Lower lobe of right lung (tissue), 2 donors: ENCODE measurements at regions not wholly inside any gene's neighbourhood (a gene's known extent, or its start where the extent isn't known, plus 50 kb on each side); places are given as distances from the start of the nearest gene placed in this dataset.
"Not testable (repeated sequence)": the region's sequence is repeated elsewhere in the genome, so short reads cannot be mapped to it uniquely, and the experiment has no call there.

Experiments
- ATAC-seq, 2 donors: fragments of 200-7000 bp; cut with Tn5 transposase; one replicate each; pipeline ENCODE4 v1.9.1; 2020 to 2022; ENCODE audit warnings: mild to moderate bottlenecking in 2 of 2, moderate library complexity in 2 of 2
- DNase-seq: peaks from one replicate; pipeline ENCODE4 v3.0.0-alpha.2; 2020
- H3K27ac ChIP-seq: fragments of 200-600 bp; one replicate; pipeline ENCODE4 v1.8.0; 2022
- H3K27me3 ChIP-seq: fragments of 200-600 bp; one replicate; pipeline ENCODE4 v1.8.0; 2022; ENCODE audit warnings: low read depth
- H3K36me3 ChIP-seq: fragments of 200-600 bp; one replicate; pipeline ENCODE4 v1.8.0; 2022; ENCODE audit warnings: mild to moderate bottlenecking
- H3K4me1 ChIP-seq: fragments of 200-600 bp; one replicate; pipeline ENCODE4 v1.8.0; 2022
- H3K4me3 ChIP-seq: fragments of 200-600 bp; one replicate; pipeline ENCODE4 v1.8.0; 2022; ENCODE audit warnings: mild to moderate bottlenecking
- H3K9me3 ChIP-seq: fragments of 200-600 bp; one replicate; pipeline ENCODE4 v1.8.0; 2022
- CTCF ChIP-seq: fragments of 200-600 bp; IDR thresholded peaks from one replicate; pipeline ENCODE4 v1.8.0; 2022; ENCODE audit warnings: antibody characterized with exemption, mild to moderate bottlenecking
- intact Hi-C: fragments of 100-400 bp; cut with DNase I; formaldehyde crosslinking; loops from one replicate; pipeline ENCODE4 v1.11.0; 2022
- donor health status: DM: no; HTN: yes; CAD: no; lungs with severe emphysema.

DNA sequence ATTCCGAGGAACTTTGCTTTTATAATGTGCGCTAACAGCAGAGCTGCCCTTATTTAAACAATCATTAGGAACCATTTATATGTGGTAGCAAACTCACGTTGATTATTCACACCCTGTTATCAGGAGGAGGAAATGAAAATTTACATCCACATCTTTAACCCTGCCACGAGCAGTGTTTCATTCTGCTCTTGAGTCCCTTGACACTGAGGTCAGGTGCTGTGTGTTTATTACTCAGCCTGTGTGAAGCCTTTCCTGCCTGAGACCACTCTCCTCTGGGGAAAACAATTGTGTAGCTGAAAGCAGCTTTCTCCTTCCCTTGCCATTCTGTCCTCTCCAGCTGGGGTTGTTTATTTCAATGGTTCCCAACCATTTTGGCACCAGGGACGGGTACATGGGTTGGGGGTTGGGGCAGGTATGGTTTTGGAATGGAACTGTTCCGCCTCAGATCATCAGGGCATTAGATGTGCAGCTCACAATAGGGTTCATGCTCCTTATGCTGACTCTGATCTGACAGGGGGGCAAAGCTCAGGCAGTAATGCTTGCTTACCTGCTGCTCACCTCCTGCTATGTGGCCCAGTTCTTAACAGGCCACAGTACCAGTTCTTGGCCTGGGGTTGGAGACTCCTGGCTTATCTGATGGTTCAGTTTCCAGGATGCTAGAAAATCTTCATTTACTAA is 651.1 kb downstream of the TDRD15 start:
- H3K4me1 ChIP-seq = no peaks in the 10 kb centered on the region
- H3K4me3 ChIP-seq = no peak overlapping the region
- no peak for ATAC-seq

GRCh38 chr2:21779786-21780185 is 656.0 kb downstream of the TDRD15 start:
- TF ChIP-seq CTCF = no peak
- intact Hi-C loops = no loop called here
- Histone ChIP-seq H3K27ac (no peak overlapping the region), H3K36me3 (no peaks in the 10 kb centered on the region), H3K27me3 (no peaks in the 10 kb centered on the region), H3K4me3 (no peak overlapping the region), H3K4me1 (no peaks in the 10 kb centered on the region), H3K9me3 (no peaks in the 10 kb centered on the region)
- DNase-seq (no peak), ATAC-seq (no peak)

More for the DNA sequence above, 651.1 kb downstream of the TDRD15 start:
- H3K36me3 ChIP-seq = no peaks in the 10 kb centered on the region
- TF ChIP-seq CTCF = no peak
- no peak for DNase-seq
- intact Hi-C loops = no loop called here
- no peaks in the 10 kb centered on the region for H3K9me3 ChIP-seq
- H3K27me3 ChIP-seq = no peaks in the 10 kb centered on the region
- no peak overlapping the region for H3K27ac ChIP-seq

DNA sequence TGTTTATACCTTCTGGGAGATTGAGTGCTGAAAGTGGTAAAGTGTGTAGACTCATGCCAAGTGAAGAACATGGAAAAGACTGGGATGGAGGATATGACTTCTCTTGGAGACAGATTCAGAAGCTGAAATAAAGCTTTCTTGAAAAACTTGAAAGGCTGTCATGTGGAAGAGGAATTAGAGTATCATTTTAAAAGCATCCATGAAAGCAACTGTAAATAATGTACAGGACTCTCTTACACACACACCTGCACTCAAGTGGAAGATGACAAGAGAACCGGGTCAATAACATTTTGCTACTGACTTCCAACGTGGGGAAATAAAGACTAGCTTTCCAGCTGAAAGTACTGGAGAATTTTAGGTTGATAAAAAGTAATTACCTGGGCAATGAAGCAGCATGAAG is 658.2 kb downstream of the TDRD15 start:
- H3K4me1 ChIP-seq = no peaks in the 10 kb centered on the region
- DNase-seq (no peak), ATAC-seq (no peak)
- no peak overlapping the region for H3K27ac ChIP-seq
- TF ChIP-seq CTCF = no peak
- no peaks in the 10 kb centered on the region for H3K9me3 ChIP-seq
- intact Hi-C loops = no loop called here
- no peaks in the 10 kb centered on the region for H3K27me3 ChIP-seq
- no peak overlapping the region for H3K4me3 ChIP-seq
- H3K36me3 ChIP-seq = no peaks in the 10 kb centered on the region

DNA sequence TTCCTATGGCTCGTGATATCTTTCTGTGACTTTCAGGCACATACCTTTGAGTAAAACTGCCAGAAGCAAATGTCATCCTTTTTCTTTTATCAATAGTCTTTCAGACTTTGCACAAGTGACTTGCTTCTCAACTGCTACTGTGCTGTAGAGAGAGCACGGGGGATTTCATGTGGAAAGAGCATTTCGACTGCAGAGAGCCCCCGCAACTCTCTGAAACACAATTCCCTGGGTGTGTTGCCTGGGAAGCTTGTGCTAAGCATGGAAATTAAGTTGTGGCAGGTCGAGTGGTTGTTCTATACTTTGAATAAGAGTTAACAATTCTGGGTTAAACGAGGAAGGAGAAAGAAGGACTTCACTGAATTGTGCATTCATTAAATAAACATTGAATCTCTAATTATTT is 659.1 kb downstream of the TDRD15 start:
- intact Hi-C loops = no loop called here
- no peak for TF ChIP-seq CTCF
- no peaks in the 10 kb centered on the region for H3K36me3 ChIP-seq
- DNase-seq = no peak
- H3K27me3 ChIP-seq = no peaks in the 10 kb centered on the region
- no peak overlapping the region for H3K4me3 ChIP-seq
- no peak overlapping the region for H3K27ac ChIP-seq
- ATAC-seq = no peak
- no peaks in the 10 kb centered on the region for H3K4me1 ChIP-seq
- no peaks in the 10 kb centered on the region for H3K9me3 ChIP-seq

GRCh38 chr2:21787941-21788340 is 664.2 kb downstream of the TDRD15 start:
- DNase-seq (no peak), ATAC-seq (no peak)
- Histone ChIP-seq H3K27me3 (no peaks in the 10 kb centered on the region), H3K4me1 (no peaks in the 10 kb centered on the region), H3K27ac (no peak overlapping the region), H3K36me3 (no peaks in the 10 kb centered on the region), H3K9me3 (no peaks in the 10 kb centered on the region), H3K4me3 (no peak overlapping the region)
- intact Hi-C loops = no loop called here
- TF ChIP-seq CTCF = no peak

DNA sequence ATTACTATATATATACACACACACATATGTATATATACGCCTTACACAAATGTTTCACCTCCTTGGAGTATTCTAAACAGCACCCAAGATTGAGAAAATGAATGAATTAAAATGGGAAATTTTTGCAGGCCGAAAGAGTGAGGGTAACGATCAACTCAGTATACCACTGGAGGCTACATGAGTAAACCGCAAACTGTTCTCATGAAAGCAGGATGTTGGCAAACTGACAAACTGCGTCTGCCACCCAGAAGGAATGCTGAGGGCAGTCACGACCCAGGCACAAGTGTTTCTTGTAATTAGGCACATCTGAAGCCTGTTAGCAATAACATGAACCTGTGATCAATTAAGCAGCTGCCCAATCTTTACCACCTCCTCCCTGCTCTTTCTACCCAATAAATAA is 666.5 kb downstream of the TDRD15 start:
- H3K27ac ChIP-seq, H3K4me1 ChIP-seq, H3K36me3 ChIP-seq, DNase-seq, H3K27me3 ChIP-seq, intact Hi-C loops, H3K4me3 ChIP-seq, H3K9me3 ChIP-seq, ATAC-seq: not testable (repeated sequence)
